IMR-90 (cell line): ENCODE measurements at regions not wholly inside any gene's neighbourhood (a gene's known extent, or its start where the extent isn't known, plus 50 kb on each side); places are given as distances from the start of the nearest gene placed in this dataset.

Source experiments
- ATAC-seq: fragments of 200-7000 bp; cut with Tn5 transposase; 2 replicates; pipeline ENCODE4 v1.9.1; 2020; ENCODE audit warnings: low read depth, mild to moderate bottlenecking, moderate library complexity
- BruUV-seq: library from RNA; stranded (reverse); fragments of 400-500 nt; replicated peaks from 2 replicates; lab custom pipeline; 2021; lab: Mats Ljungman, UMichigan
- CTCF ChIA-PET: fragments of 300-600 bp; formaldehyde crosslinking; extraction: SDS; loops from one replicate; lab custom pipeline; 2021; ENCODE audit warnings: antibody characterized with exemption; lab: Yijun Ruan, JAX
- POLR2A ChIA-PET: fragments of 300-600 bp; sonication (Branson Sonifier 250); formaldehyde crosslinking; loops from one replicate; lab custom pipeline; 2022; ENCODE audit warnings: antibody characterized with exemption; ENCODE audit not compliant: unreplicated experiment; lab: Charles Lee
- DNase-seq: peaks from one replicate; pipeline ENCODE4 v3.0.0; 2013
- H2AFZ ChIP-seq: replicated peaks from 2 replicates; pipeline ENCODE3; 2013; ENCODE audit warnings: low read length, mild to moderate bottlenecking; ENCODE audit not compliant: poor library complexity
- H2AK5ac ChIP-seq: 2 replicates; pipeline ENCODE4 v1.6.1; 2013; ENCODE audit warnings: low read depth, low read length, inconsistent platforms
- H2AK9ac ChIP-seq: replicated peaks from 2 replicates; pipeline ENCODE3; 2013; ENCODE audit warnings: mild to moderate bottlenecking, low read depth, low read length, moderate library complexity; ENCODE audit not compliant: poor library complexity
- H2BK120ac ChIP-seq: 2 replicates; pipeline ENCODE4 v1.6.1; 2013; ENCODE audit warnings: low read depth, low read length, inconsistent platforms
- H2BK15ac ChIP-seq: 3 replicates; pipeline ENCODE4 v1.6.1; 2013; ENCODE audit warnings: low read depth, low read length, inconsistent platforms
- H2BK20ac ChIP-seq: 2 replicates; pipeline ENCODE4 v1.6.1; 2013; ENCODE audit warnings: low read depth, mild to moderate bottlenecking, inconsistent platforms, low read length, moderate library complexity
- H2BK5ac ChIP-seq: 2 replicates; pipeline ENCODE4 v1.6.1; 2013; ENCODE audit warnings: mild to moderate bottlenecking, low read depth, low read length, inconsistent platforms; ENCODE audit not compliant: poor library complexity, severe bottlenecking
- H3K14ac ChIP-seq: replicated peaks from 2 replicates; pipeline ENCODE4 v1.6.1; 2013; ENCODE audit warnings: low read depth, low read length, inconsistent platforms
- H3K18ac ChIP-seq: 2 replicates; pipeline ENCODE4 v1.6.1; 2013; ENCODE audit warnings: low read depth, low read length, control low read depth
- H3K23ac ChIP-seq: 2 replicates; pipeline ENCODE4 v1.6.1; 2013; ENCODE audit warnings: low read depth, low read length, inconsistent platforms
- H3K27ac ChIP-seq: 2 replicates; pipeline ENCODE4 v1.5.1; 2013; ENCODE audit warnings: mild to moderate bottlenecking, control low read depth, low read length; ENCODE audit not compliant: insufficient read depth
- H3K27me3 ChIP-seq: 2 replicates; pipeline ENCODE4 v1.6.1; 2013; ENCODE audit warnings: low read length; ENCODE audit not compliant: control insufficient read depth, insufficient read depth
- H3K36me3 ChIP-seq: 2 replicates; pipeline ENCODE4 v1.6.1; 2013; ENCODE audit warnings: low read length, mixed read lengths; ENCODE audit not compliant: control insufficient read depth, insufficient read depth
- H3K4ac ChIP-seq: 2 replicates; pipeline ENCODE4 v1.6.1; 2013; ENCODE audit warnings: low read depth, low read length, inconsistent platforms
- H3K4me1 ChIP-seq: 2 replicates; pipeline ENCODE4 v1.6.1; 2013; ENCODE audit warnings: low read length, mixed read lengths; ENCODE audit not compliant: control insufficient read depth, insufficient read depth
- H3K4me2 ChIP-seq: 2 replicates; pipeline ENCODE4 v1.6.1; 2013; ENCODE audit warnings: low read depth, mild to moderate bottlenecking, control low read depth, low read length, moderate library complexity
- H3K4me3 ChIP-seq: 2 replicates; pipeline ENCODE4 v1.5.1; 2013; ENCODE audit warnings: low read depth, mild to moderate bottlenecking, control low read depth, low read length, moderate library complexity; ENCODE audit not compliant: insufficient read depth
- H3K56ac ChIP-seq: 2 replicates; pipeline ENCODE4 v1.6.1; 2013; ENCODE audit warnings: low read length, inconsistent platforms; ENCODE audit not compliant: insufficient read depth; ENCODE audit errors: extremely low read depth
- H3K79me1 ChIP-seq, 2 experiments: 2 replicates each; pipeline ENCODE4 v1.6.1; 2013; ENCODE audit warnings: low read length in 2 of 2, inconsistent platforms in 1 of 2, low read depth in 1 of 2
- H3K9ac ChIP-seq: 2 replicates; pipeline ENCODE4 v1.6.1; 2013; ENCODE audit warnings: low read depth, low read length, control low read depth
- H3K9me1 ChIP-seq: 2 replicates; pipeline ENCODE4 v1.6.1; 2013; ENCODE audit warnings: low read length, inconsistent platforms; ENCODE audit not compliant: insufficient read depth
- H3K9me3 ChIP-seq: 2 replicates; pipeline ENCODE4 v1.6.1; 2013; ENCODE audit warnings: low read length; ENCODE audit not compliant: control insufficient read depth, insufficient read depth
- H4K20me1 ChIP-seq: 2 replicates; pipeline ENCODE4 v1.6.1; 2013; ENCODE audit warnings: low read length, inconsistent platforms; ENCODE audit not compliant: insufficient read depth
- H4K5ac ChIP-seq: 2 replicates; pipeline ENCODE4 v1.6.1; 2013; ENCODE audit warnings: mild to moderate bottlenecking, low read depth, low read length, control low read depth
- H4K8ac ChIP-seq, 2 experiments: 2 replicates each; pipeline ENCODE4 v1.6.1; 2013; ENCODE audit warnings: low read depth in 2 of 2, low read length in 2 of 2, control low read depth in 1 of 2, inconsistent platforms in 1 of 2
- H4K91ac ChIP-seq: 2 replicates; pipeline ENCODE4 v1.6.1; 2013; ENCODE audit warnings: low read depth, low read length, inconsistent platforms; ENCODE audit not compliant: insufficient read depth
- MAZ ChIP-seq: IDR thresholded peaks from 2 replicates; pipeline ENCODE4 v1.6.1; 2012; ENCODE audit warnings: low read depth, mild to moderate bottlenecking, low read length, improper control_type of control experiment, moderate library complexity, borderline replicate concordance
- RAD21 ChIP-seq: IDR thresholded peaks from 2 replicates; pipeline ENCODE4 v1.6.1; 2012; ENCODE audit warnings: low read length, improper control_type of control experiment
- WGBS, 2 experiments: methylation state at CpG; one replicate each; pipeline versions ENCODE4 v1.1.5 to v1.1.7; 2013; ENCODE audit warnings: missing lambda C conversion rate in 2 of 2; ENCODE audit not compliant: insufficient read length in 1 of 2; ENCODE audit errors: extremely low coverage in 2 of 2; 5-methylcytosine and 5-hydroxymethylcytosine counted together
- dilution Hi-C: fragments of 300-500 bp; cut with HindIII; formaldehyde crosslinking; loops from one replicate; pipeline ENCODE4 v1.14.3; 2018; ENCODE audit warnings: low sequenced_read_pairs; ENCODE audit not compliant: unreplicated experiment
- in situ Hi-C: fragments of 300-500 bp; cut with MboI; formaldehyde crosslinking; loops from 3 replicates; pipeline ENCODE4 v1.14.3; 2019; ENCODE audit warnings: low sequenced_read_pairs, inconsistent platforms, mixed read lengths
- intact Hi-C: fragments of 100-400 bp; cut with micrococcal nuclease; formaldehyde crosslinking; loops from 2 replicates; pipeline ENCODE4 v1.10.0; 2022
- TF ChIP-seq, protein P1 (sequence below): conservative IDR thresholded peaks from 2 replicates; pipeline ENCODE4 v1.5.1; 2012; ENCODE audit warnings: mild to moderate bottlenecking, low read depth, low read length, improper control_type of control experiment

DNA sequence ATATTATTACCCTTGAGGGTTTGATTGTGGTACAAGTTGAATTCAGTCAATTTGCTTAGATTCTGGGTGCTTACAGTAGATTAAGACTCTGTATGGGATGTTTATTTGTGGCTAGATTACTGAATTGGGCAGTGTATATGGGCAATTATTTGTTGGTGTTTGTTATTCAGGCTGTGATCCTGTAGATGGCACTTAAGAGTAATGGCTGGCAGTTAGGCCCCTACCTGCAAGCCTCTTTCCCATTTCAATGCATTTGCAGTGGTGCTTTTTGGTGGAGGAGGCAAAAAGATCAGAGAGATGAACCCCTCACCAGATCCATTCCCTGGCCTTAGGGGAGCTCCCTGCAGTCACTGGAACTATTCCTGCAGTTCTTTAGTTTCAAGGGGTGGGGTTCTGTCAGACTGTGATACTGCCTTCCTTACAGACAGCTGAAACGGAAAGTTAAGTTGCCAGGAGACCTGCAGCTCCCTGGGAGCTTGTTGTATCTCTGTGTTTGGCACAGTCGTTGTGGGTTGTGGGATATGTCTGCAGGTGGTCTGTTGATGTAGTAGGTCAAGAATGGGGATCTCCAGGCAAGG, 199.5 kb downstream of the AASDHPPT start:
- no peaks in the 10 kb centered on the region for H4K20me1 ChIP-seq
- H4K8ac ChIP-seq = no peak overlapping the region
- H3K56ac ChIP-seq = no peak overlapping the region
- CTCF ChIA-PET = no interaction called here
- H3K23ac ChIP-seq = no peak overlapping the region
- no peak overlapping the region for H4K5ac ChIP-seq
- no peak overlapping the region for H2BK120ac ChIP-seq
- TF ChIP-seq MAZ (no peak), RAD21 (peak; percentile 50)
- TF ChIP-seq, protein P1, sequence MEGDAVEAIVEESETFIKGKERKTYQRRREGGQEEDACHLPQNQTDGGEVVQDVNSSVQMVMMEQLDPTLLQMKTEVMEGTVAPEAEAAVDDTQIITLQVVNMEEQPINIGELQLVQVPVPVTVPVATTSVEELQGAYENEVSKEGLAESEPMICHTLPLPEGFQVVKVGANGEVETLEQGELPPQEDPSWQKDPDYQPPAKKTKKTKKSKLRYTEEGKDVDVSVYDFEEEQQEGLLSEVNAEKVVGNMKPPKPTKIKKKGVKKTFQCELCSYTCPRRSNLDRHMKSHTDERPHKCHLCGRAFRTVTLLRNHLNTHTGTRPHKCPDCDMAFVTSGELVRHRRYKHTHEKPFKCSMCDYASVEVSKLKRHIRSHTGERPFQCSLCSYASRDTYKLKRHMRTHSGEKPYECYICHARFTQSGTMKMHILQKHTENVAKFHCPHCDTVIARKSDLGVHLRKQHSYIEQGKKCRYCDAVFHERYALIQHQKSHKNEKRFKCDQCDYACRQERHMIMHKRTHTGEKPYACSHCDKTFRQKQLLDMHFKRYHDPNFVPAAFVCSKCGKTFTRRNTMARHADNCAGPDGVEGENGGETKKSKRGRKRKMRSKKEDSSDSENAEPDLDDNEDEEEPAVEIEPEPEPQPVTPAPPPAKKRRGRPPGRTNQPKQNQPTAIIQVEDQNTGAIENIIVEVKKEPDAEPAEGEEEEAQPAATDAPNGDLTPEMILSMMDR = peak; percentile 35
- H3K9me1 ChIP-seq = no peaks in the 10 kb centered on the region
- no peak overlapping the region for H2BK15ac ChIP-seq
- H3K36me3 ChIP-seq = no peaks in the 10 kb centered on the region
- H2AK9ac ChIP-seq = no peak overlapping the region
- in situ Hi-C loops = no loop called here
- ATAC-seq (peak; percentile 57), DNase-seq (peak; percentile 4)
- no TSS peak for BruUV-seq
- WGBS, 2 experiments = no CpG with 5 or more reads among the region's 2 CpGs
- no peak overlapping the region for H4K91ac ChIP-seq
- dilution Hi-C loops = no loop called here
- no peak overlapping the region for H2AFZ ChIP-seq
- no peak overlapping the region for H2BK5ac ChIP-seq
- no peaks in the 10 kb centered on the region for H3K27me3 ChIP-seq
- H2BK20ac ChIP-seq = no peak overlapping the region
- no peak overlapping the region for H3K4ac ChIP-seq
- no peak overlapping the region for H2AK5ac ChIP-seq
- POLR2A ChIA-PET = no interaction called here
- no peak overlapping the region for H3K14ac ChIP-seq
- H3K9me3 ChIP-seq = no peaks in the 10 kb centered on the region
- no peak overlapping the region for H3K9ac ChIP-seq
- H3K18ac ChIP-seq = no peak overlapping the region
- no peaks in the 10 kb centered on the region for H3K4me1 ChIP-seq
- H3K4me2 ChIP-seq = no peak overlapping the region
- intact Hi-C loops = no loop called here
- H3K27ac ChIP-seq = no peak overlapping the region
- no peak overlapping the region for H3K4me3 ChIP-seq
- no peaks in the 10 kb centered on the region for H3K79me1 ChIP-seq
